ENCODE measurements at regions not wholly inside any gene's neighbourhood (a gene's known extent, or its start where the extent isn't known, plus 50 kb on each side); places are given as distances from the start of the nearest gene placed in this dataset.
"Not testable (repeated sequence)": the region's sequence is repeated elsewhere in the genome, so short reads cannot be mapped to it uniquely, and the experiment has no call there.

DNA sequence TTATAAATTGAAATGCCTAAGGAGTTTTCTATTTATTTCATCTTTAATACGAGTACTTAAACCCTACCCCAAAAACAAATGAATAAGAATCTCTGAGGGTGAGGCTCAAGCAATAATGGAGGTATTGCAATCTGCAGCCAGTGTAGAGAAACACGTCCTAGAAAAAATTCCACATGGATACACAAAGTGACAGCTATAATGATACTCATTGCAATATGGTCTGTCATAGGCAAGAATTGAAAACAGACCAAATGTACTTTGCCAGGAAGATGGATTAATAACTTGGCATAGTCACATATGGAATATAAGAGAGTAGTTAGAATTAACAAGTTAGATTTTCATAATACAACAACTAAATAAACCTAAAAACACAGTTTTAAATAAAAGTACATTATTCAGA lies 440.1 kb upstream of the STEAP1 start:
- H3F3A ChIP-seq (ENCODE audit: control insufficient read depth, insufficient read depth), result no peaks in the 10 kb centered on the region
- H3K27ac ChIP-seq (ENCODE audit: low read depth, low read length), result no peak overlapping the region
- no peak for TF ChIP-seq EZH2phosphoT487 (IDR thresholded peaks at IDR 0.05; ENCODE audit: borderline replicate concordance, low read length)
- TF ChIP-seq, protein P1, sequence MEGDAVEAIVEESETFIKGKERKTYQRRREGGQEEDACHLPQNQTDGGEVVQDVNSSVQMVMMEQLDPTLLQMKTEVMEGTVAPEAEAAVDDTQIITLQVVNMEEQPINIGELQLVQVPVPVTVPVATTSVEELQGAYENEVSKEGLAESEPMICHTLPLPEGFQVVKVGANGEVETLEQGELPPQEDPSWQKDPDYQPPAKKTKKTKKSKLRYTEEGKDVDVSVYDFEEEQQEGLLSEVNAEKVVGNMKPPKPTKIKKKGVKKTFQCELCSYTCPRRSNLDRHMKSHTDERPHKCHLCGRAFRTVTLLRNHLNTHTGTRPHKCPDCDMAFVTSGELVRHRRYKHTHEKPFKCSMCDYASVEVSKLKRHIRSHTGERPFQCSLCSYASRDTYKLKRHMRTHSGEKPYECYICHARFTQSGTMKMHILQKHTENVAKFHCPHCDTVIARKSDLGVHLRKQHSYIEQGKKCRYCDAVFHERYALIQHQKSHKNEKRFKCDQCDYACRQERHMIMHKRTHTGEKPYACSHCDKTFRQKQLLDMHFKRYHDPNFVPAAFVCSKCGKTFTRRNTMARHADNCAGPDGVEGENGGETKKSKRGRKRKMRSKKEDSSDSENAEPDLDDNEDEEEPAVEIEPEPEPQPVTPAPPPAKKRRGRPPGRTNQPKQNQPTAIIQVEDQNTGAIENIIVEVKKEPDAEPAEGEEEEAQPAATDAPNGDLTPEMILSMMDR (IDR thresholded peaks at IDR 0.05; ENCODE audit: low read depth, low read length, poor library complexity, severe bottlenecking), result no peak
- H3K79me2 ChIP-seq (ENCODE audit: control insufficient read depth, low read length), result no peaks in the 10 kb centered on the region
- no peaks in the 10 kb centered on the region for H4K20me1 ChIP-seq (ENCODE audit: control insufficient read depth, insufficient read depth, low read depth, low read length)
- no peaks in the 10 kb centered on the region for H3K27me3 ChIP-seq (ENCODE audit: control insufficient read depth, low read length)
- no peaks in the 10 kb centered on the region for H3K9me3 ChIP-seq (ENCODE audit: control insufficient read depth, insufficient read depth, low read length)
- H3K36me3 ChIP-seq (ENCODE audit: control insufficient read depth, low read length), result no peaks in the 10 kb centered on the region
- H3K4me3 ChIP-seq (ENCODE audit: low read length), result no peak overlapping the region
- no peaks in the 10 kb centered on the region for H3K4me1 ChIP-seq (ENCODE audit: control insufficient read depth, low read length)
- H3K9me2 ChIP-seq (replicated peaks; ENCODE audit: control insufficient read depth, low read length), result no peaks in the 10 kb centered on the region
- H3K4me2 ChIP-seq (ENCODE audit: low read length), result no peak overlapping the region

DNA sequence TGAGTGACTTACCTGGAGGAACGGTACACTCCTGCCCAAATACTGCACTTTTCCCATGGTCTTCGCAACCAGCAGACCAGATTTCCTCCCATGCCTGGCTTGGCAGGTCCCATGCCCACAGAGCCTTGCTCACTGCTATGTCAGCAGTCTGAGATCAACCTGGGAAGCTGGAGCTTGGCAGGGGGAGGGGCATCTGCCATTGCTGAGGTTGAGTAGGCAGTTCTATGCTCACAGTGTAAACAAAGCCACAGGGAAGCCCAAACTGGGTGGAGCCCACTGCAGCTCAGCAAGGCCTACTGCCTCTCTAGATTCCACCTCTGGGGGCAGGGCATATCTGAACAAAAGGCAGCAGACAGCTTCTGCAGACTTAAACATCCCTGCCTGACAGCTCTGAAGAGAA lies 435.3 kb upstream of the STEAP1 start:
- H3K36me3 ChIP-seq (ENCODE audit: control insufficient read depth, low read length); H3K27ac ChIP-seq (ENCODE audit: low read depth, low read length); H3K4me2 ChIP-seq (ENCODE audit: low read length); H3K9me3 ChIP-seq (ENCODE audit: control insufficient read depth, insufficient read depth, low read length); H3F3A ChIP-seq (ENCODE audit: control insufficient read depth, insufficient read depth); H4K20me1 ChIP-seq (ENCODE audit: control insufficient read depth, insufficient read depth, low read depth, low read length); H3K4me3 ChIP-seq (ENCODE audit: low read length); H3K9me2 ChIP-seq (replicated peaks; ENCODE audit: control insufficient read depth, low read length); H3K27me3 ChIP-seq (ENCODE audit: control insufficient read depth, low read length); H3K79me2 ChIP-seq (ENCODE audit: control insufficient read depth, low read length); H3K4me1 ChIP-seq (ENCODE audit: control insufficient read depth, low read length): not testable (repeated sequence)

DNA sequence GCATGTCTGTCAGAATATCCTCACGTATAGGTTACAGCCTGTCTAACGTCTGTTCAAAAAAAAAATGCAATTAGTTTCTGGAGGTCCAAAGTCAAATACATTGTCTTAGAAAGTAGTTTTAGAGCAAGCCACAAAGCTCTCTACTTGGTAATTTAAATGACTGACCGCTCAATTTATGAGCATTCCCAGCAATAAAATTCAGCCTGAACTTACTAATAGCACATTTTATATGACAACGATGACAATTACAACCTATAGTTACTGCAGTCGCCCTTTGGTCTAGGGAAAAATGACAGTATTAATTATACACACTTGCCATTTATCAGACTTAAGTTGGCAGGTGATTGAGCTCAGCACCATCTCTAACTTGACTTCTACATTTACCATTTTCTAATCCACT lies 425.8 kb upstream of the STEAP1 start:
- H3K9me3 ChIP-seq (ENCODE audit: control insufficient read depth, insufficient read depth, low read length), result no peaks in the 10 kb centered on the region
- H3K4me2 ChIP-seq (ENCODE audit: low read length), result no peak overlapping the region
- no peaks in the 10 kb centered on the region for H3K27me3 ChIP-seq (ENCODE audit: control insufficient read depth, low read length)
- H3K36me3 ChIP-seq (ENCODE audit: control insufficient read depth, low read length), result no peaks in the 10 kb centered on the region
- TF ChIP-seq EZH2phosphoT487 (IDR thresholded peaks at IDR 0.05; ENCODE audit: borderline replicate concordance, low read length), result no peak
- TF ChIP-seq, protein P1 (IDR thresholded peaks at IDR 0.05; ENCODE audit: low read depth, low read length, poor library complexity, severe bottlenecking), result no peak
- H4K20me1 ChIP-seq (ENCODE audit: control insufficient read depth, insufficient read depth, low read depth, low read length), result no peaks in the 10 kb centered on the region
- H3K9me2 ChIP-seq (replicated peaks; ENCODE audit: control insufficient read depth, low read length), result no peaks in the 10 kb centered on the region
- H3K27ac ChIP-seq (ENCODE audit: low read depth, low read length), result no peak overlapping the region
- H3K79me2 ChIP-seq (ENCODE audit: control insufficient read depth, low read length), result no peaks in the 10 kb centered on the region
- no peaks in the 10 kb centered on the region for H3F3A ChIP-seq (ENCODE audit: control insufficient read depth, insufficient read depth)
- H3K4me1 ChIP-seq (ENCODE audit: control insufficient read depth, low read length), result no peaks in the 10 kb centered on the region
- H3K4me3 ChIP-seq (ENCODE audit: low read length), result no peak overlapping the region

DNA sequence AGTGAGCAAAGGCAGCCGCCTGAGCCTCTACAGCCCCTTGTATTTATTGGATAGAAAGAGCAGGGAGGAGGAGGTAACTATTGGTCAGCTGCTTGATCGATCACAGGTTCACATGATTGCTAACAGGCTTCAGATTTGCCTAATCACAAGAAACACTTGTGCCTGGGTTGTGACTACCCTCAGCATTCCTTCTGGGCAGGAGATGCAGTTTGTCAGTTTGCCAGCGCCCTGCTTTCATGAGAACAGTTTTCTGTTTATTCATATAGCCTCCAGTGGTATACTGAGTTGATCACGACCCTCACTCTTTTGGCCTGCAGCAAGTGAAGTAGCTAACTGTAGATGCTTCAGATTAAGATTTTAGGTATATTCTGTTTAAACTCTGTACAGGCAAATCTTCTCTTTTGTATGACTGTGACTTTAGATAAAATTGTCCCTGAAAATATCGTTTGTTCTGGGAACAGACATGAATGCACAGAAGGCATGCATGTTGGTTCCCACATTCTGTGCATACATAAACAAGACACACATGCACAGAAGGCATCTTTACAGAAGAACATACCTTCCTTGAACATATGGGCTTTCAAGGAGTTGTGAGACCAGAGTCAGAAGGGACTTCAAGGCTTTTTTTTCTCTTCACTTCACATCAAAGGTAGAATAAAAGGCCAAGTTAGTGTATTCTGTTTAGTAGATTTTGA lies 422.4 kb upstream of the STEAP1 start:
- Histone ChIP-seq H3K36me3 (ENCODE audit: control insufficient read depth, low read length) (no peaks in the 10 kb centered on the region), H4K20me1 (ENCODE audit: control insufficient read depth, insufficient read depth, low read depth, low read length) (no peaks in the 10 kb centered on the region), H3K4me2 (ENCODE audit: low read length) (no peak overlapping the region), H3K27me3 (ENCODE audit: control insufficient read depth, low read length) (no peaks in the 10 kb centered on the region), H3K9me3 (ENCODE audit: control insufficient read depth, insufficient read depth, low read length) (no peaks in the 10 kb centered on the region), H3K27ac (ENCODE audit: low read depth, low read length) (no peak overlapping the region), H3K9me2 (replicated peaks; ENCODE audit: control insufficient read depth, low read length) (no peaks in the 10 kb centered on the region), H3F3A (ENCODE audit: control insufficient read depth, insufficient read depth) (no peaks in the 10 kb centered on the region), H3K79me2 (ENCODE audit: control insufficient read depth, low read length) (no peaks in the 10 kb centered on the region), H3K4me3 (ENCODE audit: low read length) (no peak overlapping the region), H3K4me1 (ENCODE audit: control insufficient read depth, low read length) (no peaks in the 10 kb centered on the region)
- TF ChIP-seq, protein P1 (IDR thresholded peaks at IDR 0.05; ENCODE audit: low read depth, low read length, poor library complexity, severe bottlenecking), result no peak
- no peak for TF ChIP-seq EZH2phosphoT487 (IDR thresholded peaks at IDR 0.05; ENCODE audit: borderline replicate concordance, low read length)
